Embryonic facial prominence (tissue), 1 donor: ENCODE measurements at regions not wholly inside any gene's neighbourhood (a gene's known extent, or its start where the extent isn't known, plus 50 kb on each side); places are given as distances from the start of the nearest gene placed in this dataset.

Experiments used
- DNase-seq: peaks from one replicate; pipeline ENCODE4 v3.0.0-alpha.2; 2016; ENCODE audit errors: extremely low spot score

DNA sequence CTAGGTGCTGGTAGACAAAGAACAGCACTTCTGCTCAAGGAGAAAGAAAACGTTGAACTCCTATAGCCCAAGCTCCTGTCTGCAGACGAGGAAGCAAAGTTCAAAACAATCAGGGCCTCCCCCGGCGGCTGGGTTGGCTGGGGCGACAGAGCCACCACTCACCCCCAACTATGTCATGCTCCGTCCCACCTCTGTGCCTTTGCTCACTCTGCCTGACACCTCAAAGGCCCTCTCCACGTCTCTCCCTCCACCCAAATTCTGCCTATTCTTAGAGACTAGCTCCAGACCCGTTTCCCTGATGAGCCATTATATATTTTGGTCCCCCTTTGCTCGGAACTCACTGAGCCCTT is 304.3 kb downstream of the TLE3 start:
- DNase-seq: no peak

DNA sequence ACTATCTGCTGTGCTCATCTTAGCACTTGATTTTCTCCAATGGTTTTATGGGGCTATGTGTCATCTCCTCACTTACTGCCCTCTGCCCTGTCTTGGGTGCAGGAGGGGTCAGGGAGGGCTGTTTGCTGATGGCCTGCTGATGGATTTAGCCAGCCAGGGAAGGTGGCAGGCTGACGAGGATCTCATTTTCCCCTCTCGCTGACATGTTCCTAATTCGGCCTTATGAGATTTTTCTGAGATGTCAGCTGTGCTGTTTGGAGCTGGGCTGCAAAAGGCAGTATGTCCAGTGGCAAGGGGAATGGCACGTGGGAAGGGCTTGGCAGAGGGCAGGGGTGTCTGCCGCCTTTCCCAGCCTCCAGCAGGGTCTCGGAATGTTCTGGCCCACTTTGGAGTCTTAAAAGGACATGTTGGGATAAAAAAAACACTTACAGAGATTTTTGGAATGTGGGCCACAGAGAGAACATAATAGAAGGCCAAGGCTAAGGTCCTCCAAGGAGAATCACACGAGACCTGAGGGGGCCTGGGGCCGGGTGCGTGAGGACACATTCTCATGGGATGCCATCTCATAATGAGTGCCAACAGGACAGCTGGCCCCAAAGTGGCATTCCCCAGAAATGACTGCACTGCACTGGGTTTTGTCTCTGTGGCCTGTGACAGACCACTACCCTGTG is 303.8 kb downstream of the TLE3 start:
- DNase-seq: no peak

DNA sequence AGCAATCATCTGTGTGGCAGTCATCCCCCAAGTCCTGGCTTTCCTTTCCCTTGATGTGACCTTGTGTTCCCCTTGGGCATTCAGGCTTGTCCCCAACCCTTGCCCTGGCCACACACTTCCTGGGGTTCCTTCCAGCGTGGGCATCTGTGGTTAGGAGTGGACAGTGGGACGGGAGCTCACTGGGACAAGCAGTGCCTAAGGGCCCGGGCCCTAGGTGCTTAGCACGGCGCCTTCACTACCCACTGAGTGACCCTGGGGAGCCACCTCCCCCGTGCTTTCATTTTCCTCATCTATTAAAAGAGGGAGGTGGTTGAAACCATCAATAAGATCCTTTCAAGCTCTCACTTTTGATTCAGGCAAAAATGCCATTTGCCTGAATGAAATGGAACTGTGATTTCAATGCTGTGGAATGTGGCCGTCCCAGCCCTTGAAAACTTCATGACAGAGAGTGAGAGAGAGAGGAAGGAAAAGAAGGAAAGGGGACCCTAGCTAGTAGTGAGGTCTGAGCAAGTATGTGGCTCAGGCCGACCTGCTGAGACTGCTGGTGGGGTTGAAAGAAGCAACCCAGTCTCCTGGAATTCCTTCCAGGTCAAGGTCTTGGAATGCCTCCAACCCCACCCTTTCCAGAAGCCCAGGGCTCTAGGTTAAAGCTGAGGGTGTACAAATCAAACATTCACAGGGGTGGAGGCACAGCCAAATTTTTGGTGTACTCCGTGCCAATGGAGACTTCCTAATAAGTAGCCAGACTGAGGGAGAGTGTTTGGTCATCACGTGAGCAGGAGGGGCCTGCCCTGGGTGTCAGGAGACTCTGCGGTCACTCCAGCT is 302.9 kb downstream of the TLE3 start:
- DNase-seq: no peak

DNA sequence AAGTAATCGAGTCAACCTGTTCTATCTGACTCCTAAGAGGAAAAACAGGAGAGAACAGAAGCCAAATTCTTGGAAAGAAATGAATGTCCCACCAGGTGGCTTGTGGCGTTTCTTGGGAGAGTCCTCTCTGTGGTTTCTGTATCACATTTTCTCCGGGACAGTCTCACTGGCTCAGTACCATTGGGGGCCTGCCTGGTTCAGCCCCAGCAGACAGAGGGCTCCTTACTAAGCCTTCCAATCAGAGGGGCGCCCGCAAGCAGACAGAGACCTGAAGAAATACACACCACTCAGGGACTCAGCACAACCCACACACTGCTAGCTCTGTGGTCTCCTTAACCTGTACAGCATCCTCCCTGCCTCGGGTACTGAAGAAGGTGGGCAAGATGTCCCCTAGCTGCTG is 302.1 kb downstream of the TLE3 start:
- no peak for DNase-seq

DNA sequence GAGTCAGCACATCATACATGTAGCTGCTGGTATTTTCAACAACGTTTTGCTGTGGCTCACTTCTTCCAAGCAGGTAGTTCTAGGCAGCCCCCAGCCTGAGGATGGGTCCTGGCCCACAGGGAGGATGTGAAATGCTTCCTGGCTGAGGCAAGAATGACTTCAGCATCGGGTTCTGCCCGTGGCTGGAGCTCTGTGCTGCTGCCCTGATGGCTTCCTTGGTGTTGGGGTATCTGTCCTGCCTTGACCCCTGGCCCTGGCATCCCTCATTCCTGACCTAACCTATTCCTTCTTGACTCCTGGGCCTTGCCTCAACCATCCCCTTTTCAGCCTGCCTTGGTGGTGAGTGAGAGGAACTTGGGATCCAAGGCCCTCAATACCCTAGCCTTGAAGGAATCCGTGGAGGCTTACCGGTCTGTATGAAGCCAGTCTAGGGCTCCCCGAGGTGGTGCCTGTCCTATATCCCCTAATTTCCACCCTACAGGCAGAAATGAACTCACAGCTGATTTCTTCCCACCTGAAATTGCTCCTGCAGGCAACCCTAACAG is 300.6 kb downstream of the TLE3 start:
- no peak for DNase-seq

DNA sequence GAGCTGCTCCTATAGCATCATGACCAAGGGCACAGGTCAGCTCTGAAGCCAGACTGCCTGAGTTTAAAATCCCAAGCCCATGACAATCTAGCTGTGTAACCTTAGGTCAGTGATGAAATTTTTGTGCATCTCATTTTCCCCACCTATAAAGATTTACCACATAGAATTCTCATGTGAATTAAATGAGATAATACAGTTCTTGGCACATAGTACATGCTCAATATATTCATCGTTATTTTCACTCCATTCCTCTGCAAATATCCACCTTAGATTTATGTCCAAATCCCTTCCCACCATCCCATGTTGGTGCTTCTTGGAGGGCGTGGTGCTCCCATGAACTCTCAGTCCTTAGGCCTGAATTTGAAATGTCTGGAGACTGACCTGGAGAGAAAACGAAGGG is 300.1 kb downstream of the TLE3 start:
- DNase-seq: no peak

DNA sequence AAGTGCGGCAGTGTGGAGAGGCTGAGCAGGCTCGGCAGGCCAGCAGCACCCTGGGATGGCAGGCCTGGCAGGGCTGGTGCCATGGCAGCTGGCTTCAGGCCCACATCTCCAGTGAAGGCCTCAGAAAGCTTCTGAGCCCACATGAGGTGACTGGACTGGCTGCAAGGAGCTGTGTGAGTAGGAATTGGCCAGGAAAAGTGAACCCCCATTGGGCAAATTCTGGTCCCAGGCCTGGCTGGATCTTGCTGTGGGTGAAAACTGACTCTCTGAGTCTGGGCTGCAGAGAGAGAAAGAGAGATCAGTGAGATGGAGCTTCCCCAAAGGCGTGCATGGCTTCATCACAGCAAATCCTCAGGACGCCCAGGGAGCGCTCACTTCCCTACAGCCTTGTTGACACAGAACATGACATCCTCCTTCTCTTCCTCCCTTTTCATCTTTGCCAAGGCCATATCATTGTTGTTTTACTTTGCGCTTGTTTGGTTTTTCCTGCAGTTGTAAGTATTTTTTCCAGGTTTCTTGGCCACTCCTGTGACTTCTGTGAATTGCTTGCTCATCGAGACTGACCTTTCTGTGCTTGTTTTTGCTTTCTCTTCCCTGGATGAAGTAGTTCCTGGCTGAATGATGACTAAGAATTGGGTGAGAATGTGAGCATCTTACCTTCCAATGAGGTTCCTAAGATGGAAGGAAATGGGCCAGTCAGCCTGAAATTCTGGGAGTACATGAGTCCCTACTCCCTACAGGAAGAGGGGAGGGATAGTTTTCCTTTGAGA is 299.1 kb downstream of the TLE3 start:
- no peak for DNase-seq

DNA sequence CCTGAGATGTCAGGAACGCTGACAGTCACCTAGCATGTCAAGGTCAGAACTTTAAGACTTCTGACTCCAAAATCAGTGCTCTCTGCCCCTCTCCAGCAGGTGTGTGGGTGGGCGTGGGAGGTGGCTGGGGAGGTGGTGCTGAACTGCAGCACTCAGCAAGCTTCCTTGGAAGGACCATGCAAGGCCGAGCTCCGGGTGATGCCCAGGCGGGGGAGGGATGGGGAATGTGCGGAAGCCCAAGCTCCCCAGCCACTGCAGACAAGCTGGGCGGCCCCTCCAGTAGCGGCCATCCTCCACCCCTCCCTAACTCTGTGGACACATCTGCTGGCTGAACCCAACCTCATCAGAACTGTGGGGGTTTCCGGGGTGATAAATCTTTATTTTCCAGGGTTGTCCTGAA is 296.6 kb downstream of the TLE3 start:
- no peak for DNase-seq

DNA sequence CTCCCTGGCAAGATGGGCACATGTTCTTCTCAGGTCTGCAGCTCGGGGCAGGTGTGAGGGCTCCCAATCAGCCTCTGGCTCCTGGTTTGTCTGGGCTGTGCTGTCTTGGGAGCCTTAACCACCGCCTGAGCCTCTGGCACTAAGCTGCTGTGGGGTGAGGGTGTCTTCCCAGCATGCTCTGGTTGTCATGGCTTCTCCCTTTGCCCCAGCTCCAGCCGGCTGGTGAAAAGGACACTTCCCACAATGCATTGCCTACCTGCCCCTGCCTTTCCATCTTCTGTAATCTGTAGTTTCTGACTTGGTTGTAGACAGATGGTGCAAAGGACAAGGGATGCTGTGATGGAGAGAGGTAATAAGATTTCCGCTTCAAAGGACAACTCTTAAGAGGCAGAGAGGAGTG is 295.3 kb downstream of the TLE3 start:
- no peak for DNase-seq

DNA sequence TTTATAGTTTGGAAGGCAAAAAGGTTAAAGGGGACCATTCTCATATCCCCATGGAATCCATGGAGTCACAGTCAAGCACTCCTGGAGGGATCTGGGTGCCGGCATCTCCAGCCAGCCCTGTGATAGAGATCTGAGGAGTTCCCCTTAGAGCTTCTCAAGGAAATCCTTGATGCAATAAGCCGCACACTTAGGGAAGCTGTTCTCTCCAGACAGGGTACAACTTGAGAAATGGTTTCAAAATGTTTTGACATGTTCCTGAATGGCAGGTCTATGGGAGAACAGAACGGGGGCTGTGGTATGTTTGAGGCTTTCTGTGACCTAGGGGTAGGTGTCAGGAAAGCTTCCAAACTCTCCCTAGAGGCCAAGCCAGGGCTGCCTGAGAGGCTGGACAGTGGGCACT is 292.9 kb downstream of the TLE3 start:
- DNase-seq: no peak

DNA sequence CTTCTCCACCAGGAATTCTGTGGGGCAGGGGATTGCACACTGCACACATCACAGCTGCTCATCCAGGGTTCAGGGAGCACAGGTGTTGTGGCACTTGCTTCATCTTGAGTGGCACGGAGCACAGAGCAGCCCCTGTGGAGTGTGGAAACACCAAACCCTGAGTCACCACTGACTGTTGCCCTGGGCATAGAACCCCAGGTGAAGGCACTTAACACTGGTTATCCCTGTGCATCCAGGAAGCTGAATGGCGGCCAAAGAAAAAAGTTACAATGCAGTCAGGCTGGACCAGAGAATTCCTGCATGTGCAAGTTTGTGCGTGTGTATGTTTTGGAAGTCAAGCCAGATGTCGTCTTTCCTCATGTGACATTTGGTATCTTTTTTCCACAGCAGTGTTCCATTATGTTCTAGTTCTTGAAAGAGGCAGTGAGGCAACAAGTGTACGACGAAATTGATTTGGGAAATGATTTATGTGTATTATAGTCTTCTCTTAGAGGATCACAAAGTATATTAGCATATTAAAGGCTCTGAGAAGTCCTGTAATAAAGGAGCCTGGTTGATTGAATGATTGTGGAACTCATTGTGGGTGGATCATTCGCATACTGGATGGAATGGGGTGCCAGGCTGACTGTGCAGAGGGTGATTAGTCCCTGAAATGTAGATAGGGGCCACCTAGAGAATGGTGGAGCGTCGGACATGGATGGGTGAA is 292.3 kb downstream of the TLE3 start:
- DNase-seq: no peak

DNA sequence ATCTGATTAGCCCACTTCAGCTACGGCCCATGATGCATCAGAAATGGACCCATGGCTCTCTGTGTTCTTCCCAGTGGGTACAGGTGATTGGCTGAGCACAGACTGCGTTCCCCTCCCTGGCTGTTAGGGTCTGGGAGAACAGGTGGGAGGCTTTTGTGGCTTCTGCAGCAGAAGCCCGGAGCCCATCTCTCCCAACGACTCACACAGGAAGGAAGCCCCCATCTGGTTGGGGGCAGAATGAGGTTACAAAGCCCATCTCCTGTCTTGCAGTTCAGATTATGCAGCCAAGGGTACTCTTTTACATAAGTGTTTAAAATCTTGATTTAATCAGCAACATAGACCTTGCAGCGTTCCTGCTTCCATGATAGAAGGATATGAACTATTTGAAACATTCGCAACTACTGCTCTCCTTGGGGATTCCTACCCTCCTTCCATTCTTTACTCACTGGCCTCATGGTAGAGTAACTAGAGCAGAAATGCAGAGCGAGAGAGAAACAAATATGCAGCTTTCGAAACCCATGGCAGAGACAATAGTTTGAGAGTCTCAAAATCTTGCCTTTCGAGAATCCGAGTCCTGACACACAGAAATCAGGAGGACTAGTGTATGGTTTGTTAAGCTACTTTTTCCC is 291.3 kb downstream of the TLE3 start:
- DNase-seq: no peak

DNA sequence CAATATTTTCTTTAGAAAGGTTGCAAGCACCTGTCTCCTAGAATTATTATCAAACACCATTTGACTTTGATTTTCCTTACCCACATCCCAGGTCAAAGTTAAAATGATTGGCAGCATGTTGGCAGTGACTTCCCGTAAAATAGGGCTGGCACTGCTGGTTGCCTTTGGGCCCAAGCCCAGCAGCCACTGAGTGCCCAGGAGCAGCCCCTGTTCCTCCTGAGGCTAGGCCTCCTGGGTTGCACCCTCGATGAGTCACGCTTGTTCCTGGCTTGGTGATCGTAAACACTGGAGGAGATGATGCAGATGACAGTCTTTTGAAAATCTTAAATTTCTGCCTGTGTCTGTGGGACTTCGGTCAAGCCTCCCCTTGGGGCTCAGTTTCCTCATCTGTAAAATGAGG is 290.0 kb downstream of the TLE3 start:
- no peak for DNase-seq

DNA sequence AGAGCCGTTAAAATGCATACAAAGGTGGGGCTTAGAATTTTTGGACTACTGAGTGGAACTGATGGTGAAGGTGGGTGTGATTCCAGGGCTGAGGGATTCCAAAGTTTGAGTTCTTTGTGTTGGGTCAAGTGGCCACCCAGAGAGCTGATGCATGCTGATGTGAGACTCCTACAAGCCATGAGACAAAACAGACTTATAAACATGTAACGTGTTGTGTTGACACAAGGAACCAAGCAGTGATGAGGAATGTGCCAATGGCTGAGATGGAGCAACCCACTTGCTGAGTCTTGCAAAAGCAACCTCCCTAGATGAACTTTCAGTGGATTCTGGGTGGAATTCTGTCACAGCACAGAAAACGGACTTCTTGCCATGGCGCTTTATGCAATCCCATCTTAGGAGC is 289.0 kb downstream of the TLE3 start:
- no peak for DNase-seq

DNA sequence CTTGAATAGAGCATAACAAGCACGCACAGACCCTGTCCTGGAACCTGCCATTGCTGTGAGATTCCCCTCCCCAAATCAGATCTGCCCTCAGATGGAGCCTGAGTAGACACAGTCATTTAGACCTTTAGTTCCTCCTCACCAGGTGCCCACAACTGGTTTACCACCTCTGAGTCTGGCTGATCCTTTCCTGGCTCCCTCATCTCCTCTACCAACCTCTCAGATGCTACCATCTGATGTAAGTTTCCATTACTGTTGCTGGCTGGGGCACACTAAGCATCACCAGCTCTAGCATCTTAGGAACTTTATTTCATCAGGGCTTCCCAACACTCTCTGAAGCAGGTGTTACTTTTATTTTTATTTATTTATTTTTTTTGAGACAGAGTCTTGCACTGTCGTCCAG is 288.3 kb downstream of the TLE3 start:
- DNase-seq: no peak

DNA sequence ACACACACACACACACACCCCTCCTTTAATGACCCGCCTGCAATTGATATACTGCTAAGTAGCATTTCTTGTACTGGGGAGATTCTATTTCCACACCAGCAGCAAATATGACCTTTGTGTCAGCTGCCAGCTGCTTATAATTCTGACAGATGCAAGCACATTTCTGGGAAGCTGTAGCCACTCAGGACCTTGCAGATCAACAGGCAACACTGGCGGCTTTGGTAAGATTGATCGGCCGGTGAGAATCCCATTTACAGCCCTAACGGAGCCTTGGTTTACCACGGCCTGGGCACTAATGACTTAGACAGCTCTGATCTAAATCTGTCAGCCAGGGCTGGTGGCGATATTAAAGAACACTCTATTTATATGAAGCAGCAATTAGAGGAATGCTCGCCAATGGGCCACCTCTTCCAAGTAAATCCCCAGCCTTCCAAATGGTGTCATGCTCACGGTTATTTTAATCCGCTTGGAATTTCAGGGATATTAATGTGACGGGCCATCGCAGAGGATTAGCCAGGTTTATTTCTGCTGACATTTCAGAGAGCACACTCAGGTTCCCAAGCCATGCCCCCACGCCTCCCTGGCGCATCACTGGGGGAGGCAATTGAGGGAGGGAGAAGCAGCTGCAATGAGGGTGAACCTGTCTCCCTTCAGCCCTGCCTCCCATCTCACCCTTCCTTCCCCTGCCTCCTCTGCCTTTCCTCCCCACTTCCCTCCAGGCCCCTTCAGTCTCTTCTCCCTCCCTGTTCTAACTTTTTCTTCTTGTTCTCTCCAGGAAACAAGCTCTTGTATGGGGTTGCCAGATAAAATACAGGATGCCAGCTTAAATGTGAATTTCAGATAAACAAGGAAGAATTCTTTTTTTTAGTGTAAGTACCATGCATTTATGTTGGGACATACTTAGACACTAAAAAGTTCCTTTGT is 287.0 kb downstream of the TLE3 start:
- DNase-seq: no peak

DNA sequence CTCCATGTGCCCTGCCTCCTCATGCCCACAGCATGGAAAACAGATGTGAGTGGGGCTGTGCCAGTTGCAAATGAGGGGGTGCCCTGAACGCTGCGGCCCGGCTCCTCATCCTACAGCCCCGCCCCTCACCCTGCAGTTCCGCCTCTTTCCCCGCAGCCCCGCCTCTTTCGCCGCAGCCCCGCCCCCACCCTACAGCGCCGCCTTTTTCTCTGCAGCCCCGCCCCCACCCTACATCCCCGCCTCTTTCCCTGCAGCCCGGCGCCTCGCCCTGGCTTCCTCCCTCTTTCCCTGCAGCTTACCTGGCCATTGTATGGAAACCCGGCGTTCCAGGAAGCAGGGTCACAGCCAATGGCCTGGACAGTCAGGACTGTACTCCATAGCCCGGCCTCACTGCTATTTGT is 284.9 kb downstream of the TLE3 start:
- DNase-seq: no peak

DNA sequence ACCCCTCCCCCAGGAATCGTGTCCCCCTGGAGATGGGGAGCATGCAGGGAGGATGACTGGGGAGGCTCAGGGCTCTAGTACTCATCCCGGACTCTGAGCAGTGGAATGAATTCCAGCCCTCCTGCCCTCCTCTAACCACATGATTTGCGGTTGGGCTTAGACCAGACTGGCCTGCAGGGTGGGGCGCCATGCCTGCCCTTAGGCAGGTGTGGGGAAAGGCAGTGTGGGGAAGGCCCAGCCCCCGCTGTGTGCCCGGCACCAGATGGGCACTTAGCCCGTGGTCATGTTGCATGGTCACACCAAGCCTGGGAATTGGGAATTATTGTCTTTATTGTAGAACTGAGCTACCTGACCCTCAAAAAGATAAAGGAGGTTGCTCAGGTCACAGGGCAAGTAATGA is 283.8 kb downstream of the TLE3 start:
- no peak for DNase-seq

DNA sequence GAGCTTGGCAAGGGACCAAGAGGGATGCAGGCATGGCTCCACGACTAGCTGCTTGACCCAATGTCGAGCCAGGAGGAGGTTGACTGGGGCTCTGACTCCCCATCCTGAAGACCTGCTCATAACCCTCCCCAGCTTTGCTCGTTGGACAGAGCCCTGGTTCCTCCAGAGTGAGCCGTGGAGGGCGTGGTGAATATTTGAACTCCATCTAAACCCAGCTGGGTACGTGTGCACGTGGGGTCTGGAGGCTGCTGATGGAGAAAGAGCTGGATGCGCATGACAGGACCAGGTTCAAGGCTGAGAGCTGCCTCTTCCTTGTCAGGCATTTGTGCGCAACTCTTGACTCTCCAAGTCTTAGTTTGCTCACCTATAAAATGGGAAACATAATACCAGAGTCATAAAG is 282.8 kb downstream of the TLE3 start:
- no peak for DNase-seq

DNA sequence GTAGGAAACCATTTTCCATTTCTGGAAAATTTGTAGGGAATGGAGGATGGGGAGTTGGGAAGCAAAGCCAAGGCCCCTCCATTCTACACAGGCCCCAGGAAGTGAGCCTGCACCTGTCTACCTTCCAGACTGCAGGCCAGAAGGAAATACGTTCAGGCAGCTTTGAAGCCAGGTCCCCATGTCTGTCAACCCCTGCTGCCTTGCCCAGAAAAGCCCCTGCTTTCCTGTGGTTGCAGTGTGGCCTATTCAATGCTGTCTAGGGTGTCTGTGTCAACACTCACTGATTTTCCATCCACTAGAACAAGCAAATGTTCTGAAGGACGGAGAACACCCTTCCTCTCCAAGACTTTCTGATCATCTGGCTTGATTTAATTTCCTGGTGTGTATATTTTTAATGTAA is 281.9 kb downstream of the TLE3 start:
- no peak for DNase-seq
